ENCODE measurements at regions not wholly inside any gene's neighbourhood (a gene's known extent, or its start where the extent isn't known, plus 50 kb on each side); places are given as distances from the start of the nearest gene placed in this dataset.
"Not testable (repeated sequence)": the region's sequence is repeated elsewhere in the genome, so short reads cannot be mapped to it uniquely, and the experiment has no call there.

DNA sequence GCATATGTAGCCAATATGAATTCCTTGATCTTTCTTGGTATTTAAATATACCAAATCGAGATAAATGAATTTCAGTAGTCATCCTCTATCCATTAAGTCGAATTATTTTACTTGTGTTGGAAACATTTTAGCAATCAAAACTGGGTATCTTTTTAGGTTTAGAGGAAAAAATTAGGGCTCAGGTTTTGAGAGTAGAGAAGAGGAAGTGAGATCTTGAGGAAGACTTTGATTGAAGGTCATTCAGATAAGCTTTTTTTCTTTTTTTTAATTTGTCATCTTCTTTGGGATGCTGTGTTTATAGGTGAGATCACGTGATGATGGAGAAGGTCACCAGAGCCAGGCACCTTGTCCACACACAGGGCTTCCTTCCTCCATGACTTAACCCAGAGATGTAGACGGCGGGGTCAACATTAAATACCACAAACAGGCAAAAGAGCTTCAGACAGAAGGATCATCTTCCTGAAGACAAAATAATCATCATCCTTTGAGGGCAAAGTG, 750.1 kb downstream of the RNF144A start:
- no peak for DNase-seq (ENCODE audit: low read depth in 2 of 2, low spot score in 1 of 2)

DNA sequence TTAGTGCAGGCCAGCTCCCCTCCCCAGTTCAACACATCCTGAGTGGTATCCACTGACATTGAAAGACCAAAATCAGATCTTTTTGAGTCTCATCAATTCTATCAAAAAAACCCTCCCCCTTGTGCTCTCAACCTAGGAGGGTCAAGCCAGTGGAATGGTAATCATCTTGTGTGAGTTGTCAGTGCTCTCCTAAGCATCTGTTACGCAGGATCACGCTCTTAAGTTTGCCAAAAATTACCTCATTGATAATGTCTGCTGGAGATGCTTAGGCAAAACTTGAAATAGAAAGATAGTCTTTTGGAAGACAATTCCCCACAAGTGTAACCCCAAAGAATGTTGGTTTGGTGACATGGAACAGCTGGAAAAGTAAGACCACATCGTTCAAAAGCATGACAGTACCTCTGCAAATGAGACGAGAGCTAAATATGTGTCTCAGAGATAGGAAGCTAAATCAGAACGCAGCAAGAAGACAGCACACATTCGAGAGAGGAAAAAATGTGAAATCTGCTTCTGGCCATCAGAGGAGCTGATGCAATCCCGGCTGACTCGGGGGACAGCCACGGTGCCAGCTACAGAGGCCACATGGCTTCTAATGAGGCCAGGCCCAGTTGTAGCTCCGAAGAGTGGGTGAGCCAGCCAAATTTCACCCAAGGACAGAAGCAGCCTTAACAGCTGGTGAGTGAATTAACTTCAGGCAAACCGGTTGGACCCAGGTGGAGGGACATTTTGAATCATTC, 753.9 kb downstream of the RNF144A start:
- no peak for DNase-seq (ENCODE audit: low read depth in 2 of 2, low spot score in 1 of 2)

DNA sequence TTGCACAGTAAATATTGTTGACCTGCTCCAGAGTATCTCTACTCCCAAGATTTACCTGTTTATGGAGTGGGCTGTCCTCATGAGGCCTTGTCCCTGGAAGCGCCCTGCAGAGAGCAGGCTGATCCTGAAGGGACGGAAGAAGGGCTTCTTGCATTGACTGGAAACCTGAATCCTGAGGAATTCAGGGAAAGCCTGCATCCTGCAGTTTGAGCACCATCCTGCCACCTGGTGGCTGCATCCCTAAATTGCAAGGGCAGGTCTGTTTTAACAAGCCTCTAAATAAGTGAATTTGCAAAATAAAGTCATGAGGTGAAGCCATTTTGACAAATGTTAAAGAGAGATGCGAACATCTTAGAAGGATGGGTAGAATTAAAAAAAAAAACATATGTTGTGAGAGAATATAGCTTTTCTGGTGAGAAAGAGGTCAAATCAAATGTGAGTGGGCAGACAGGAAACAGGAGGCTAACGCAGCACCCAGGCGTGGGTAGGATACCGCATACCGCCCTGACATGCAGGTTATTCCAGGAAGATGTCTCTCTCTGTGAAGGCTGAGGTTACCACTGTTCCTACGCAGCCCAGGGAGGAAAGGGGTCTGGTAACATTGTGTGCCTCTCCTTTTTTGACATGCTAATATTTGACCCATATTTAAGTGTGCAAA, 754.9 kb downstream of the RNF144A start:
- DNase-seq (ENCODE audit: low read depth in 2 of 2, low spot score in 1 of 2), result peak in 1 of 2 donors; percentile 50

- DNase-seq (ENCODE audit: low read depth in 2 of 2, low spot score in 1 of 2), result no peak
These were observed 755.5 kb downstream of the RNF144A start for GRCh38 chr2:7672685-7673071.

DNA sequence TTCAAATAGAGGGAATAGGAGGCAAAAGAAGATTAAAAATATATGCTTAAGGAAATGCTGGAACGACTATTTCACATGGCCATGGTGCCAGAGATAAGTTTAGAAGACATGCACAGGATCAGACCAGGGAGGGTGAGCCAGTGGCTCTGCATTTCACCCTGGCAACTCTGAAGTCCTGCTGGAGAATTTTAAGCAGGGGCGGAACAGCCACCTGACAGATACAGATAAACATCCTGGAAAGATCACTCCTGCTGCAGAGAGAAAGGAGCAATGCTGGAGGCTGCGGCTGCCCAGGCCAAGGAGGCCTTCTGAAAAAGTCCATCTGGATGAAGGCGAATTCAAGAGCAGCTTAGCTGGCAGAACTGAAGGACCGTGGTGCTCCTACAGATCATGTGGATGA, 755.9 kb downstream of the RNF144A start:
- DNase-seq (ENCODE audit: low read depth in 2 of 2, low spot score in 1 of 2), result no peak

- DNase-seq (ENCODE audit: low read depth in 2 of 2, low spot score in 1 of 2), result no peak
These were observed 756.6 kb downstream of the RNF144A start for GRCh38 chr2:7673853-7674252.

- DNase-seq (ENCODE audit: low read depth in 2 of 2, low spot score in 1 of 2), result no peak
These were observed 757.4 kb downstream of the RNF144A start for GRCh38 chr2:7674606-7675005.

DNA sequence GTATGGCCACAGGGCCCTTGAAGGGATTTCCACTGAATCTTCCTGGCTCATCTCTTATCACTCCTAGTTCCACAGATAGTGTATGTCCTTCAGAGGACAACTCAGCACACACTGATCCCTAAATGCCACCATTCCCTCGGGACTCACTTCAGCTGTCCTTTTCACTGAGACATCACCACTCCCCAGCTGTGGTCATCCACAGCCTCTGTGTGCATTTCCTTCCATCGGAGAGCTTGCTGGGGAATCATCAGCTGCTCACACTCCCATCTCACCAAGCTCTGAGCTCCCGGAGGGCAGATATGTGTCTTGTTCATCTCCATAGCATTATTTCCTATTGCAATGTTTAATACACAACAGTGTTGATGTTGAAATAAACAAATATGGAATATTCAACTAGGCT, 759.5 kb downstream of the RNF144A start:
- no peak for DNase-seq (ENCODE audit: low read depth in 2 of 2, low spot score in 1 of 2)

DNA sequence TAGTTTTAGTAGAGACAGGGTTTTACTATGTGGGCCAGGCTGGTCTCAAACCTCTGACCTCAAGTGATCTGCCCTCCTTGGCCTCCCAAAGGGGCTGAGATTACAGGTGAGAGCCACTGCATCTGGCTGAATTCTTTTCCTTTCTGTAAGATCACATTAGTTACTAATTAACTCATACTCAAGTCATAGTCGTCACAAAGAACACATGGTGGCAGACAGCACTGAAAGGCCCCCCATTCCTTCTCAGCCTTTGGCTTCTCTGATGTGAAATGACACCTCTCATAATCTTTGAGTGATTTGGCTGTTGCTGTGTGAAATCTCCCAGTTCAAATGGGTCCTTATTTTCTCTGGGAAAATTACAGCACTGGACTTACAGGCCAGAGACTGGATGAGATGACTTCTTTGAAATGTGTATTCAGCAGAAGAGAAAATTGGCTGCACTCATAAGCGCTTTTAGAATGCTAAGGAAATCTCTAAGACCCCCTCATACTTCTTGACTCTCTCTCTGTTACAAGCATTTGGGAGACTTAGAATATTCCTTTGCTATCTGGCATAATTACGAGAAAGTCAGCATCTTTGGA, 764.8 kb downstream of the RNF144A start:
- no peak for DNase-seq (ENCODE audit: low read depth in 2 of 2, low spot score in 1 of 2)

GRCh38 chr2:7683196-7683595, 766.0 kb downstream of the RNF144A start:
- no peak for DNase-seq (ENCODE audit: low read depth in 2 of 2, low spot score in 1 of 2)

GRCh38 chr2:7683708-7684107, 766.5 kb downstream of the RNF144A start:
- no peak for DNase-seq (ENCODE audit: low read depth in 2 of 2, low spot score in 1 of 2)

GRCh38 chr2:7685342-7686015, 768.3 kb downstream of the RNF144A start:
- DNase-seq (ENCODE audit: low read depth in 2 of 2, low spot score in 1 of 2), result no peak

- DNase-seq (ENCODE audit: low read depth in 2 of 2, low spot score in 1 of 2), result no peak
These were observed 768.8 kb downstream of the RNF144A start for GRCh38 chr2:7686016-7686385.

DNA sequence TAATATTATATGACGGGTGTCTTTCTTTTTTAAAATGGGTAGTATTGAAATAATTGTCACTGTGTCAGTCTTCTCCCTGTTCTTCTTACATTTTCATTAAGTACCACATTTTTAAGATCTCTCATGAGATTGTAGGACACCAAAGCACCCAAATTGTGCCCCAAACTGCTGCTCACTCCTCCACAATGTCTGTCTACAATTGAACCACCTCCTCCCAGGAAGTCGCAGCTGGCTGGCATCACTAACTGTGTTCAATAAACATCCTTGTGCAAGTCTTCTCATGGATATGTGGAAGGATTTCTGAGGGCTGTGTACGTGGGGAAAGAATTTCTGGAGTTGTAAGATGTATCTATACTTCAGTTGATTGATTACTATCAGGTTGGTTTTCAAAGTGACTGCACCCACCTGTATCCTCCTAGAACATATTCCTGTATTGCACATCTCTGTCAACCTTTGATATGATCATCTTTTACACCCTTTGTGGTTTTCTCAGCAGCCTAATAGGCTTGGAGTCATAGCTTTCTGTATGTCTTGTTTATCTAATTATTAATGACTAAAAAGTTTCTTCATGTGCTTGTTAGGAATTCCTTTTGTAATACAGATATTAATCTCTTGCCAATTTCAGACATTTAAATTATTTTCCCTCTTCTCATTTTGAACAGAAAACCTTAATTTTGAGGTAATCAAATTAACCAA, 774.9 kb downstream of the RNF144A start:
- no peak for DNase-seq (ENCODE audit: low read depth in 2 of 2, low spot score in 1 of 2)

DNA sequence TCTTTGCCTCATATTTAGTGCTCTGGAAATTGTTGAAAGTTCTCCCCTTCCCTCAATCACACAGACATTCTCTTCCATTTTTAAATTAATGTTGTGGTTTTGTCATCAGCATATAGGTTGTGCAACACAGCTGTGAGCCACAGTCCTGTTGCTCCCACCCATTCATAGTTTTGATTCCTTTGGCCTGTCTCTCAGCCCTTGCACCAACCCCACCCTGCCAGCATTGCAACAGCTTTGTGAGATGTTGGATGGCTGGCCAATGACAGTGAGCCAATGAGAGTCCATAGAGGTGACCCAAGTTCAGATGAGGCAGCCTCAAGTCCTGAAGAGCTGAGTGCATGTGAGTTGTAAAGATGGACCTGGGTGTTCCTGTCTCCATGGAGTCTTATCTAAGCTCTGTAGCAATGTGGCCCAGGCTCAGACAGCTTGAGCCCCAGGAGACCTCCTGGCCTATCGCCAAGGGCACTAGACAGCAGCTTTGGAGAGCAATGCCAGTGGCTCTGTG, 775.5 kb downstream of the RNF144A start:
- DNase-seq (ENCODE audit: low read depth in 2 of 2, low spot score in 1 of 2), result no peak

DNA sequence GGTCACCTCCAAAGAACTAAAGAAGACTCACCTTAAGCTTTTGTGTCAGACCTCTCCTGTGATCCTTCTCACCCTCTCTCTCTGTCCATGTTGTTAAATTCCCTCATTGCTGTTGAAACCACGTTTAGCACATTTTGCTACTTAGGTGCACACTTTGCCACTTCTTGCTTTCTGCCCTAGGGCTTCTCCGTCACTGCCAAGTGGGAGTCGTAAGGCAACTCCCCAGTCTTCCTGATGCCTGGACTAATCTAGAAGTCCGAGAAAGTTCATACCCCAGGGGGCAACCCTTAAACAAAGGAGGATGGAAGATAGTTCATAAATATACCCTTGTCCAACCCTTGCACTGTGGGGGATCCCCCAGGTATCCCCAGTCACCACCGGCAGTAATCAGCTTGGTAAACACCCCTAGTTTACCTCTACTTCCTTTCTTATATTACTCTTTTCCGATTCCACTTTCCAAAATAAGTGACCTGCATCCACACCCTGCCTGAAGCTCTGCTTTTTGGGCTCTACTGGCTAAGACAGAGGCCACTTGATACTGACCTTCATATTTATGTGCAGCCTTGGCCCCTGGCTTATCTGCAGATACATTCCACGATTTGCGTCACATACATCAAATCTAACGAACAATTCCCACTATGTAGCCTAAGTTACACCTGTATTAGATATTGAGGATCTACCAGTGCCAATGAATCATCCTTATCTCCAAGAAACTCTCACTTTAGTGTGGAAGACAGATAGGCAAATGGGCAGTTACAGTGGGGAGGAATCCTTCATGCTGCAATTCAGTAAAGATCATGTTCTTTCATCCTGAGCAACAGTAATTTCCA, 776.2 kb downstream of the RNF144A start:
- no peak for DNase-seq (ENCODE audit: low read depth in 2 of 2, low spot score in 1 of 2)

- DNase-seq (ENCODE audit: low read depth in 2 of 2, low spot score in 1 of 2), result no peak
These were observed 777.1 kb downstream of the RNF144A start for GRCh38 chr2:7694076-7694985.

- DNase-seq (ENCODE audit: low read depth in 2 of 2, low spot score in 1 of 2), result not testable (repeated sequence)
These were observed 779.3 kb downstream of the RNF144A start for GRCh38 chr2:7696556-7696955.

GRCh38 chr2:7697052-7697451, 779.8 kb downstream of the RNF144A start:
- no peak for DNase-seq (ENCODE audit: low read depth in 2 of 2, low spot score in 1 of 2)

All from stimulated activated CD8-positive, alpha-beta memory T cell treated with anti-CD3 and anti-CD28 coated beads, Interleukin-4, amount 100 ng/mL, for 4 hours (primary cell).